SK-N-SH treated with all-trans-retinoic acid at 6 μM for 48 hours (cell line): ENCODE measurements at regions not wholly inside any gene's neighbourhood (a gene's known extent, or its start where the extent isn't known, plus 50 kb on each side); places are given as distances from the start of the nearest gene placed in this dataset.

ENCODE experiments used
- ISL1 ChIP-seq: fragments of 250-450 bp; sonication (Bioruptor Pico); IDR thresholded peaks from 2 replicates; pipeline ENCODE4 v2.1.2; 2022; ENCODE audit warnings: mild to moderate bottlenecking, moderate library complexity
- OSR1 ChIP-seq: fragments of 250-450 bp; sonication (Bioruptor Pico); IDR thresholded peaks from 2 replicates; pipeline ENCODE4 v1.8.0; 2022; ENCODE audit warnings: moderate library complexity, mild to moderate bottlenecking, inconsistent platforms
- RARB ChIP-seq: fragments of 250-450 bp; sonication (Bioruptor Pico); IDR thresholded peaks from 2 replicates; pipeline ENCODE4 v1.8.0; 2021; ENCODE audit warnings: mild to moderate bottlenecking, moderate library complexity
- ZFP30 ChIP-seq: fragments of 450-650 bp; formaldehyde crosslinking; IDR thresholded peaks from 2 replicates; pipeline ENCODE4 v1.5.0; 2022; ENCODE audit warnings: mild to moderate bottlenecking, moderate library complexity
- ZNF565 ChIP-seq: fragments of 450-650 bp; formaldehyde crosslinking; conservative IDR thresholded peaks from 2 replicates; pipeline ENCODE4 v1.5.0; 2020; ENCODE audit warnings: low read depth, mild to moderate bottlenecking, moderate library complexity
- TF ChIP-seq, protein P1 (sequence below): fragments of 250-450 bp; sonication (Bioruptor Pico); IDR thresholded peaks from 2 replicates; pipeline ENCODE4 v1.8.0; 2021; ENCODE audit warnings: low read depth, mild to moderate bottlenecking, moderate library complexity, borderline replicate concordance
- TF ChIP-seq, protein P2 (sequence below): fragments of 250-450 bp; sonication (Bioruptor Pico); IDR thresholded peaks from 2 replicates; pipeline ENCODE4 v1.5.1; 2021; ENCODE audit warnings: mild to moderate bottlenecking, moderate library complexity
- TF ChIP-seq, protein P3 (sequence below): fragments of 250-450 bp; sonication (Bioruptor Pico); IDR thresholded peaks from 2 replicates; pipeline ENCODE4 v1.8.0; 2020; ENCODE audit warnings: mild to moderate bottlenecking, moderate library complexity, borderline replicate concordance

- TF ChIP-seq, protein P1, sequence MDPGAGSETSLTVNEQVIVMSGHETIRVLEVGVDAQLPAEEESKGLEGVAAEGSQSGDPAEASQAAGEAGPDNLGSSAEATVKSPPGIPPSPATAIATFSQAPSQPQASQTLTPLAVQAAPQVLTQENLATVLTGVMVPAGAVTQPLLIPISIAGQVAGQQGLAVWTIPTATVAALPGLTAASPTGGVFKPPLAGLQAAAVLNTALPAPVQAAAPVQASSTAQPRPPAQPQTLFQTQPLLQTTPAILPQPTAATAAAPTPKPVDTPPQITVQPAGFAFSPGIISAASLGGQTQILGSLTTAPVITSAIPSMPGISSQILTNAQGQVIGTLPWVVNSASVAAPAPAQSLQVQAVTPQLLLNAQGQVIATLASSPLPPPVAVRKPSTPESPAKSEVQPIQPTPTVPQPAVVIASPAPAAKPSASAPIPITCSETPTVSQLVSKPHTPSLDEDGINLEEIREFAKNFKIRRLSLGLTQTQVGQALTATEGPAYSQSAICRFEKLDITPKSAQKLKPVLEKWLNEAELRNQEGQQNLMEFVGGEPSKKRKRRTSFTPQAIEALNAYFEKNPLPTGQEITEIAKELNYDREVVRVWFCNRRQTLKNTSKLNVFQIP, result no peak
- TF ChIP-seq, protein P2, sequence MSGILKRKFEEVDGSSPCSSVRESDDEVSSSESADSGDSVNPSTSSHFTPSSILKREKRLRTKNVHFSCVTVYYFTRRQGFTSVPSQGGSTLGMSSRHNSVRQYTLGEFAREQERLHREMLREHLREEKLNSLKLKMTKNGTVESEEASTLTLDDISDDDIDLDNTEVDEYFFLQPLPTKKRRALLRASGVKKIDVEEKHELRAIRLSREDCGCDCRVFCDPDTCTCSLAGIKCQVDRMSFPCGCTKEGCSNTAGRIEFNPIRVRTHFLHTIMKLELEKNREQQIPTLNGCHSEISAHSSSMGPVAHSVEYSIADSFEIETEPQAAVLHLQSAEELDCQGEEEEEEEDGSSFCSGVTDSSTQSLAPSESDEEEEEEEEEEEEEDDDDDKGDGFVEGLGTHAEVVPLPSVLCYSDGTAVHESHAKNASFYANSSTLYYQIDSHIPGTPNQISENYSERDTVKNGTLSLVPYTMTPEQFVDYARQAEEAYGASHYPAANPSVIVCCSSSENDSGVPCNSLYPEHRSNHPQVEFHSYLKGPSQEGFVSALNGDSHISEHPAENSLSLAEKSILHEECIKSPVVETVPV, result no peak
- TF ChIP-seq ZFP30 (CRISPR knock-in tag) (no peak), RARB (CRISPR knock-in tag) (no peak), ZNF565 (CRISPR knock-in tag) (no peak), ISL1 (no peak), OSR1 (no peak)
- TF ChIP-seq, protein P3, sequence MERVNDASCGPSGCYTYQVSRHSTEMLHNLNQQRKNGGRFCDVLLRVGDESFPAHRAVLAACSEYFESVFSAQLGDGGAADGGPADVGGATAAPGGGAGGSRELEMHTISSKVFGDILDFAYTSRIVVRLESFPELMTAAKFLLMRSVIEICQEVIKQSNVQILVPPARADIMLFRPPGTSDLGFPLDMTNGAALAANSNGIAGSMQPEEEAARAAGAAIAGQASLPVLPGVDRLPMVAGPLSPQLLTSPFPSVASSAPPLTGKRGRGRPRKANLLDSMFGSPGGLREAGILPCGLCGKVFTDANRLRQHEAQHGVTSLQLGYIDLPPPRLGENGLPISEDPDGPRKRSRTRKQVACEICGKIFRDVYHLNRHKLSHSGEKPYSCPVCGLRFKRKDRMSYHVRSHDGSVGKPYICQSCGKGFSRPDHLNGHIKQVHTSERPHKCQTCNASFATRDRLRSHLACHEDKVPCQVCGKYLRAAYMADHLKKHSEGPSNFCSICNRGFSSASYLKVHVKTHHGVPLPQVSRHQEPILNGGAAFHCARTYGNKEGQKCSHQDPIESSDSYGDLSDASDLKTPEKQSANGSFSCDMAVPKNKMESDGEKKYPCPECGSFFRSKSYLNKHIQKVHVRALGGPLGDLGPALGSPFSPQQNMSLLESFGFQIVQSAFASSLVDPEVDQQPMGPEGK (CRISPR knock-in tag), result no peak
These were observed 129.9 kb upstream of the MRPS22 start for GRCh38 chr3:139213936-139214335.
